HG02623 (cell line): ENCODE measurements at regions not wholly inside any gene's neighbourhood (a gene's known extent, or its start where the extent isn't known, plus 50 kb on each side); places are given as distances from the start of the nearest gene placed in this dataset.

Source experiments
- ATAC-seq: cut with Tn5 transposase; IDR thresholded peaks from one replicate; pipeline ENCODE4 v1.9.1; 2021; ENCODE audit warnings: moderate library complexity; ENCODE audit not compliant: unreplicated experiment

GRCh38 chr3:154776549-154777225 is 303.4 kb upstream of the MME start:
- no peak for ATAC-seq

- ATAC-seq: no peak
Observed at GRCh38 chr3:154775821-154776548, 304.1 kb upstream of the MME start.

- no peak for ATAC-seq
Observed at GRCh38 chr3:154766765-154767503, 313.2 kb upstream of the MME start.

GRCh38 chr3:154764856-154765640 is 315.1 kb upstream of the MME start:
- no peak for ATAC-seq

GRCh38 chr3:154762486-154762885 is 317.6 kb upstream of the MME start:
- no peak for ATAC-seq

GRCh38 chr3:154759966-154760365 is 320.2 kb upstream of the MME start:
- ATAC-seq: no peak

- ATAC-seq: no peak
Observed at GRCh38 chr3:154758109-154758868, 321.8 kb upstream of the MME start.

GRCh38 chr3:154753101-154753500 is 323.1 kb upstream of the GPR149 start:
- no peak for ATAC-seq

- no peak for ATAC-seq
Observed at GRCh38 chr3:154749514-154749913, 319.5 kb upstream of the GPR149 start.

- ATAC-seq: no peak
Observed at GRCh38 chr3:154745929-154746328, 315.9 kb upstream of the GPR149 start.

GRCh38 chr3:154745122-154745521 is 315.1 kb upstream of the GPR149 start:
- ATAC-seq: no peak

GRCh38 chr3:154743418-154743817 is 313.4 kb upstream of the GPR149 start:
- ATAC-seq: no peak

GRCh38 chr3:154734468-154734867 is 304.5 kb upstream of the GPR149 start:
- ATAC-seq: no peak

GRCh38 chr3:154730186-154730585 is 300.2 kb upstream of the GPR149 start:
- ATAC-seq: no peak

- no peak for ATAC-seq
Observed at GRCh38 chr3:154729741-154730140, 299.8 kb upstream of the GPR149 start.

GRCh38 chr3:154728285-154728684 is 298.3 kb upstream of the GPR149 start:
- no peak for ATAC-seq

GRCh38 chr3:154720921-154721320 is 290.9 kb upstream of the GPR149 start:
- no peak for ATAC-seq

- no peak for ATAC-seq
Observed at GRCh38 chr3:154718053-154718452, 288.1 kb upstream of the GPR149 start.

- ATAC-seq: no peak
Observed at GRCh38 chr3:154716170-154716569, 286.2 kb upstream of the GPR149 start.

GRCh38 chr3:154708554-154708953 is 278.6 kb upstream of the GPR149 start:
- no peak for ATAC-seq
